H1 (cell line): ENCODE measurements at regions not wholly inside any gene's neighbourhood (a gene's known extent, or its start where the extent isn't known, plus 50 kb on each side); places are given as distances from the start of the nearest gene placed in this dataset.

ENCODE experiments used
- ASH2L ChIP-seq: fragments of 200-600, 300-600 bp; sonication (generic); IDR thresholded peaks from one replicate; pipeline ENCODE4 v1.7.1; 2017; ENCODE audit warnings: low read length
- CTCF ChIP-seq, 3 experiments: IDR thresholded peaks; 1 replicate in 2 of 3; 2 replicates in 1 of 3; pipeline versions ENCODE4 v1.5.1 to v1.6.1; 2011; ENCODE audit warnings: low read length in 3 of 3, mild to moderate bottlenecking in 3 of 3, inconsistent platforms in 2 of 3, low read depth in 1 of 3, moderate library complexity in 1 of 3; ENCODE audit not compliant: insufficient read depth in 1 of 3; ENCODE audit errors: control extremely low read depth in 1 of 3
- JUND ChIP-seq: IDR thresholded peaks from 2 replicates; pipeline ENCODE4 v1.6.1; 2011; ENCODE audit warnings: mild to moderate bottlenecking, improper control_type of control experiment, low read length
- KDM1A ChIP-seq: fragments of 200-600, 300-600 bp; sonication (generic); IDR thresholded peaks from 2 replicates; pipeline ENCODE4 v1.7.1; 2016; ENCODE audit warnings: mild to moderate bottlenecking, low read length, borderline replicate concordance
- RFX5 ChIP-seq: IDR thresholded peaks from 2 replicates; pipeline ENCODE4 v1.6.1; 2011; ENCODE audit warnings: low read depth, low read length, improper control_type of control experiment, borderline replicate concordance
- SP1 ChIP-seq: IDR thresholded peaks from 2 replicates; pipeline ENCODE4 v1.6.1; 2011; ENCODE audit warnings: low read depth, low read length

- TF ChIP-seq ASH2L (no peak), KDM1A (no peak), SP1 (no peak), JUND (no peak), CTCF (IDR thresholded peaks at IDR 0.05; ENCODE audit: control extremely low read depth in 1 of 3, insufficient read depth in 1 of 3, low read depth in 1 of 3, low read length in 3 of 3) (0 out of 4 replicates have a peak, but pooled peaks of 1 of the 3 experiments have one; percentile 10), RFX5 (no peak)
These were observed 186.4 kb downstream of the BUD13 start for GRCh38 chr11:116586392-116586791.
